ENCODE measurements at regions not wholly inside any gene's neighbourhood (a gene's known extent, or its start where the extent isn't known, plus 50 kb on each side); places are given as distances from the start of the nearest gene placed in this dataset.

DNA sequence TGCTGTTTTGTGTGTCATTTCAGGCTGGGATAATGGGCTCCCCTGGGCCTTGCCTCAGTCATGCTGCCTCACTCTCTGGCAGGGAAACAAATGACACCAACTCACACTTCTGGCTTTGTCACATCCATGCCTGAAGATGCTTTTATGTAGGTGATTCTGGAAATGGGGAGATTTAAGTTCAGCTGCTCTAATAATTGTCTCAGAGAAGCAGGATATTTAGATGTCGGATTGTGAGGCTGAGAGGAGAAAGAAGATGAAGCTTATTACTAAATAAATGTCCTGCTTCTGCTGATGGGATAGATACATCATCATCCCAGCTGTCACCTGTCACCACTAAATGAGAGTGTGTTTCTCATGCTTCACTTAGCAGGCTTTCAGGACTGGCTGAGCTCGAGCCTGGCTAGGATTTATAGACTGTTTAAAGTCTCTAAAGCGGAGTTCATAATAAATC lies 480.2 kb upstream of the SPTLC3 start:
- no peak overlapping the region for H3K4me3 ChIP-seq (ENCODE audit: control extremely low read depth in 1 of 5, extremely low read depth in 1 of 5, insufficient read depth in 1 of 5, low read depth in 2 of 5, low read length in 4 of 5)
- H3K27me3 ChIP-seq (replicated peaks in 1 of 4; ENCODE audit: control extremely low read depth in 1 of 4, control insufficient read depth in 3 of 4, insufficient read depth in 4 of 4, low read length in 3 of 4) = no peaks in the 10 kb centered on the region
- TF ChIP-seq, protein P1, sequence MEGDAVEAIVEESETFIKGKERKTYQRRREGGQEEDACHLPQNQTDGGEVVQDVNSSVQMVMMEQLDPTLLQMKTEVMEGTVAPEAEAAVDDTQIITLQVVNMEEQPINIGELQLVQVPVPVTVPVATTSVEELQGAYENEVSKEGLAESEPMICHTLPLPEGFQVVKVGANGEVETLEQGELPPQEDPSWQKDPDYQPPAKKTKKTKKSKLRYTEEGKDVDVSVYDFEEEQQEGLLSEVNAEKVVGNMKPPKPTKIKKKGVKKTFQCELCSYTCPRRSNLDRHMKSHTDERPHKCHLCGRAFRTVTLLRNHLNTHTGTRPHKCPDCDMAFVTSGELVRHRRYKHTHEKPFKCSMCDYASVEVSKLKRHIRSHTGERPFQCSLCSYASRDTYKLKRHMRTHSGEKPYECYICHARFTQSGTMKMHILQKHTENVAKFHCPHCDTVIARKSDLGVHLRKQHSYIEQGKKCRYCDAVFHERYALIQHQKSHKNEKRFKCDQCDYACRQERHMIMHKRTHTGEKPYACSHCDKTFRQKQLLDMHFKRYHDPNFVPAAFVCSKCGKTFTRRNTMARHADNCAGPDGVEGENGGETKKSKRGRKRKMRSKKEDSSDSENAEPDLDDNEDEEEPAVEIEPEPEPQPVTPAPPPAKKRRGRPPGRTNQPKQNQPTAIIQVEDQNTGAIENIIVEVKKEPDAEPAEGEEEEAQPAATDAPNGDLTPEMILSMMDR (IDR thresholded peaks at IDR 0.05) = no peak
- TF ChIP-seq EZH2 (IDR thresholded peaks at IDR 0.05; ENCODE audit: borderline replicate concordance, insufficient read depth, low read depth, low read length, poor library complexity, severe bottlenecking) = no peak
- H3K79me2 ChIP-seq (ENCODE audit: control insufficient read depth, insufficient read depth, low read length) = no peaks in the 10 kb centered on the region
- ATAC-seq (ENCODE audit: low read depth) (no peak), DNase-seq (no peak)
- H3K36me3 ChIP-seq (replicated peaks in 1 of 2; ENCODE audit: control extremely low read depth in 1 of 2, control insufficient read depth in 1 of 2, extremely low read depth in 1 of 2, insufficient read depth in 2 of 2, low read length in 1 of 2) = no peaks in the 10 kb centered on the region
- H3K4me1 Mint-ChIP-seq = no peaks in the 10 kb centered on the region
- H3K4me1 ChIP-seq (ENCODE audit: control insufficient read depth in 2 of 2, insufficient read depth in 2 of 2, low read length in 2 of 2) = no peaks in the 10 kb centered on the region
- H3K27ac ChIP-seq (ENCODE audit: low read length in 2 of 2) = no peak overlapping the region
- H3K9me3 ChIP-seq (ENCODE audit: control extremely low read depth in 1 of 3, control insufficient read depth in 2 of 3, insufficient read depth in 1 of 3, low read length in 2 of 3) = no peaks in the 10 kb centered on the region
- ChIA-PET POLR2A (no interaction called here), CTCF (no interaction called here)
- H2AFZ ChIP-seq (ENCODE audit: insufficient read depth, low read depth, low read length, poor library complexity, severe bottlenecking) = no peak overlapping the region
- no peak overlapping the region for H3K4me3 Mint-ChIP-seq
- H3K9ac ChIP-seq (ENCODE audit: low read length) = no peak overlapping the region
- H3K9me3 Mint-ChIP-seq (ENCODE audit: insufficient read depth) = peaks cover 3% of the 10 kb centered on the region
- H3K27ac Mint-ChIP-seq = no peak overlapping the region
- 60% methylated on average over 1 of the region's 3 CpGs for WGBS (ENCODE audit: insufficient coverage)
- H4K20me1 ChIP-seq (ENCODE audit: control insufficient read depth, insufficient read depth, low read length, poor library complexity, severe bottlenecking) = no peaks in the 10 kb centered on the region
- H3K4me2 ChIP-seq (replicated peaks; ENCODE audit: low read depth, low read length, poor library complexity, severe bottlenecking) = no peak overlapping the region
- H3K27me3 Mint-ChIP-seq = no peaks in the 10 kb centered on the region
- intact Hi-C loops (cut with micrococcal nuclease) = no loop called here

DNA sequence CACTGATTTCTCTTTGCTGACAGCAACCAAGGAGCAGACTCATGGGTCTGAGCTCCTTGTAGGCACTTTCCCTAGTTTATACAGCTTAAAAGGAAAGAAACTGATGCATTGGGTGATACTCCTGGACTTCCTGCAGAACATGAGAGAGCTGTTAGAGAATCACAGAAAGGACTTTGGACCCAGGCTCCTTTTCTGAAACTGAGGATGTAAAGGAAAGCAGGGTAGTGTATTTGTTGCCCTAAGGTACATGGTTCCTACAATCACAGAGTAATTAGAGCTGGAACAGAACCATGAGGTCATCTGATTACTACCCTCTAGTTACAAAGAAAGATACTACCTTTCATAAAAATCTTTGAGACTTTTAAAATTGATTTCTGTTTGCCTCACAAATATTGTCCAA lies 477.1 kb upstream of the SPTLC3 start:
- Histone ChIP-seq H3K4me1 (ENCODE audit: control insufficient read depth in 2 of 2, insufficient read depth in 2 of 2, low read length in 2 of 2) (no peaks in the 10 kb centered on the region), H2AFZ (ENCODE audit: insufficient read depth, low read depth, low read length, poor library complexity, severe bottlenecking) (no peak overlapping the region), H3K9ac (ENCODE audit: low read length) (no peak overlapping the region), H3K4me3 (ENCODE audit: control extremely low read depth in 1 of 5, extremely low read depth in 1 of 5, insufficient read depth in 1 of 5, low read depth in 2 of 5, low read length in 4 of 5) (no peak overlapping the region), H3K4me2 (replicated peaks; ENCODE audit: low read depth, low read length, poor library complexity, severe bottlenecking) (no peak overlapping the region), H3K9me3 (ENCODE audit: control extremely low read depth in 1 of 3, control insufficient read depth in 2 of 3, insufficient read depth in 1 of 3, low read length in 2 of 3) (peaks cover 0 to 6% (median 0%) of the 10 kb centered on the region in 3 donors), H3K27ac (ENCODE audit: low read length in 2 of 2) (no peak overlapping the region), H3K27me3 (replicated peaks in 1 of 4; ENCODE audit: control extremely low read depth in 1 of 4, control insufficient read depth in 3 of 4, insufficient read depth in 4 of 4, low read length in 3 of 4) (no peaks in the 10 kb centered on the region), H3K79me2 (ENCODE audit: control insufficient read depth, insufficient read depth, low read length) (no peaks in the 10 kb centered on the region), H3K36me3 (replicated peaks in 1 of 2; ENCODE audit: control extremely low read depth in 1 of 2, control insufficient read depth in 1 of 2, extremely low read depth in 1 of 2, insufficient read depth in 2 of 2, low read length in 1 of 2) (no peaks in the 10 kb centered on the region), H4K20me1 (ENCODE audit: control insufficient read depth, insufficient read depth, low read length, poor library complexity, severe bottlenecking) (no peaks in the 10 kb centered on the region)
- no peak for TF ChIP-seq EZH2 (IDR thresholded peaks at IDR 0.05; ENCODE audit: borderline replicate concordance, insufficient read depth, low read depth, low read length, poor library complexity, severe bottlenecking)
- TF ChIP-seq, protein P1 (IDR thresholded peaks at IDR 0.05) = no peak
- DNase-seq (no peak), ATAC-seq (ENCODE audit: low read depth) (no peak)
- CTCF ChIA-PET = no interaction called here
- intact Hi-C loops (cut with micrococcal nuclease) = no loop called here
- POLR2A ChIA-PET = no interaction called here
- no peaks in the 10 kb centered on the region for H3K9me3 Mint-ChIP-seq (ENCODE audit: insufficient read depth)
- H3K27ac Mint-ChIP-seq = no peak overlapping the region
- no peaks in the 10 kb centered on the region for H3K27me3 Mint-ChIP-seq
- no peaks in the 10 kb centered on the region for H3K4me1 Mint-ChIP-seq
- H3K4me3 Mint-ChIP-seq = no peak overlapping the region

All from B cell (primary cell).